Ishikawa (cell line): ENCODE measurements at regions not wholly inside any gene's neighbourhood (a gene's known extent, or its start where the extent isn't known, plus 50 kb on each side); places are given as distances from the start of the nearest gene placed in this dataset.

Experiments used
- CEBPB ChIP-seq: IDR thresholded peaks from 2 replicates; pipeline ENCODE4 v1.6.1; 2012
- CREB1 ChIP-seq: IDR thresholded peaks from 2 replicates; pipeline ENCODE4 v1.6.1; 2012; ENCODE audit warnings: low read depth
- TAF1 ChIP-seq: IDR thresholded peaks from 2 replicates; pipeline ENCODE4 v1.6.1; 2012; ENCODE audit warnings: low read depth, mild to moderate bottlenecking

DNA sequence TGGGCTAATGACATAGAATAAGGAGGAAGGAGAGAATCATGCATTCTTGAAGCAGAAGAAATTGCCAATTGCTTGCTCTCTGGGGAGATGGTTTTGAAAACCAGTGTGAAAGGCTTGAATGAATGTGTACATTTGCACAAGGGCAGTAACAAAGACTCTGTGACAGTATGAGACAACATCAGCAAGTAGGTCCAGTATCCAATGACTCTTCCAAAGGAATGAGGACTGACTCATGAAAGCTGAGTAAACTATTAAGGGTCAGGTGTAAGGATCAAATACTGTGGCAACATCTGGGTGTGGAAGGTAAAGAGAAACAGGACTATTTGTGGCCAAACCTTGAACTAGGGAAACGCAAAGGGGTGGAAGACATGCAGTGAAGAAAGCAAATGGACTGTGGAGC lies 886.0 kb upstream of the CHAC2 start:
- TF ChIP-seq CEBPB (no peak), CREB1 (no peak), TAF1 (no peak)
